H1 (cell line): ENCODE measurements at regions not wholly inside any gene's neighbourhood (a gene's known extent, or its start where the extent isn't known, plus 50 kb on each side); places are given as distances from the start of the nearest gene placed in this dataset.
"Not testable (repeated sequence)": the region's sequence is repeated elsewhere in the genome, so short reads cannot be mapped to it uniquely, and the experiment has no call there.

Experiments used
- CTCF ChIA-PET: fragments of 300-600 bp; sonication (Branson Sonifier 250); formaldehyde crosslinking; loops from one replicate; lab custom pipeline; 2021; ENCODE audit not compliant: partially characterized antibody; lab: Charles Lee
- POLR2A ChIA-PET: fragments of 300-600 bp; sonication (Branson Sonifier 250); formaldehyde crosslinking; loops from one replicate; lab custom pipeline; 2021; ENCODE audit warnings: inconsistent platforms; ENCODE audit not compliant: partially characterized antibody; lab: Charles Lee
- DNase-seq, 2 experiments: peaks; one replicate each; pipeline versions ENCODE4 v3.0.0 to v3.0.0-alpha.2; 2010 to 2022; ENCODE audit warnings: low spot score in 2 of 2, low read depth in 1 of 2, mixed read lengths in 1 of 2
- FAIRE-seq: peaks from 2 replicates; lab custom pipeline; 2011; peaks lifted over from hg19 to GRCh38; lab: Jason Lieb, UNC
- H2AFZ ChIP-seq: 2 replicates; pipeline ENCODE4 v1.8.1; 2012; ENCODE audit warnings: low read length, inconsistent platforms
- H2AK5ac ChIP-seq: 2 replicates; pipeline ENCODE4 v1.6.1; 2013; ENCODE audit warnings: low read depth, low read length
- H2BK120ac ChIP-seq: replicated peaks from 2 replicates; pipeline ENCODE3; 2013; ENCODE audit warnings: low read depth, low read length, inconsistent platforms
- H2BK12ac ChIP-seq: 2 replicates; pipeline ENCODE4 v1.6.1; 2013; ENCODE audit warnings: low read depth, low read length
- H2BK15ac ChIP-seq: 2 replicates; pipeline ENCODE4 v1.6.1; 2013; ENCODE audit warnings: low read length
- H2BK20ac ChIP-seq: 2 replicates; pipeline ENCODE4 v1.6.1; 2013; ENCODE audit warnings: low read length
- H2BK5ac ChIP-seq: 2 replicates; pipeline ENCODE4 v1.6.1; 2013; ENCODE audit warnings: low read depth, low read length
- H3K14ac ChIP-seq: 2 replicates; pipeline ENCODE4 v1.6.1; 2013; ENCODE audit warnings: inconsistent platforms; ENCODE audit not compliant: insufficient read length
- H3K18ac ChIP-seq: 2 replicates; pipeline ENCODE4 v1.6.1; 2013; ENCODE audit warnings: low read length; ENCODE audit errors: extremely low read depth
- H3K23ac ChIP-seq: 2 replicates; pipeline ENCODE4 v1.6.1; 2013; ENCODE audit warnings: inconsistent platforms; ENCODE audit not compliant: insufficient read length
- H3K23me2 ChIP-seq: 2 replicates; pipeline ENCODE4 v1.6.1; 2013; ENCODE audit warnings: low read depth, low read length
- H3K27ac ChIP-seq: 2 replicates; pipeline ENCODE4 v1.6.1; 2011; ENCODE audit warnings: low read depth, low read length, inconsistent platforms
- H3K27me3 ChIP-seq, 4 experiments: replicated peaks in 1 of 4; 1 replicate in 1 of 4; 2 replicates in 3 of 4; pipeline versions ENCODE4 v1.6.1 to v1.8.1; 2011 to 2013; ENCODE audit warnings: low read length in 3 of 4, mild to moderate bottlenecking in 3 of 4, inconsistent platforms in 2 of 4, mixed read lengths in 2 of 4, moderate library complexity in 1 of 4; ENCODE audit not compliant: control insufficient read depth in 3 of 4, insufficient read depth in 3 of 4; ENCODE audit errors: extremely low read depth in 1 of 4
- H3K36me3 ChIP-seq, 4 experiments: 2 replicates each; pipeline versions ENCODE4 v1.6.1 to v1.8.1; 2011 to 2013; ENCODE audit warnings: mild to moderate bottlenecking in 4 of 4, low read length in 3 of 4, moderate library complexity in 2 of 4, control low read depth in 1 of 4, inconsistent platforms in 1 of 4; ENCODE audit not compliant: insufficient read depth in 4 of 4, control insufficient read depth in 2 of 4
- H3K4ac ChIP-seq: replicated peaks from 2 replicates; pipeline ENCODE3; 2013; ENCODE audit warnings: low read length, low read depth, mixed read lengths, inconsistent platforms; ENCODE audit not compliant: insufficient read length
- H3K4me1 ChIP-seq, 4 experiments: replicated peaks in 1 of 4; 1 replicate in 1 of 4; 2 replicates in 3 of 4; pipeline versions ENCODE4 v1.6.1 to v1.8.1; 2011 to 2013; ENCODE audit warnings: low read length in 3 of 4, inconsistent platforms in 2 of 4, mixed read lengths in 1 of 4; ENCODE audit not compliant: insufficient read depth in 4 of 4, control insufficient read depth in 3 of 4
- H3K4me2 ChIP-seq, 2 experiments: 2 replicates each; pipeline versions ENCODE4 v1.6.1 to v1.8.1; 2011 to 2013; ENCODE audit warnings: low read depth in 2 of 2, low read length in 2 of 2, control low read depth in 1 of 2, inconsistent platforms in 1 of 2, mild to moderate bottlenecking in 1 of 2; ENCODE audit not compliant: insufficient read depth in 1 of 2
- H3K4me3 ChIP-seq, 4 experiments: fragments of 200-600, 300-600 bp in 1 of 4; sonication (generic), shearing (Covaris generic), sonication (Bioruptor Twin) in 1 of 4; 2 replicates each; pipeline versions ENCODE4 v1.5.1 to v1.8.1; 2011 to 2016; ENCODE audit warnings: low read length in 4 of 4, low read depth in 3 of 4, control low read depth in 2 of 4, inconsistent platforms in 2 of 4, mild to moderate bottlenecking in 2 of 4, mixed read lengths in 1 of 4, moderate library complexity in 1 of 4; ENCODE audit not compliant: insufficient read depth in 2 of 4; ENCODE audit errors: extremely low read depth in 1 of 4
- H3K56ac ChIP-seq: replicated peaks from 2 replicates; pipeline ENCODE3; 2013; ENCODE audit warnings: low read depth, mild to moderate bottlenecking, mixed read lengths, low read length, inconsistent platforms; ENCODE audit not compliant: insufficient read length
- H3K79me1 ChIP-seq: 2 replicates; pipeline ENCODE4 v1.6.1; 2013; ENCODE audit warnings: low read depth, low read length, control low read depth
- H3K79me2 ChIP-seq, 2 experiments: 2 replicates each; pipeline versions ENCODE4 v1.6.1 to v1.8.1; 2012 to 2013; ENCODE audit warnings: low read length in 2 of 2, mild to moderate bottlenecking in 2 of 2, inconsistent platforms in 1 of 2; ENCODE audit not compliant: insufficient read depth in 2 of 2, control insufficient read depth in 1 of 2
- H3K9ac ChIP-seq, 4 experiments: replicated peaks in 1 of 4; 1 replicate in 1 of 4; 2 replicates in 3 of 4; pipeline versions ENCODE4 v1.6.1 to v1.8.1; 2011 to 2013; ENCODE audit warnings: low read depth in 3 of 4, low read length in 3 of 4, control low read depth in 2 of 4, mild to moderate bottlenecking in 2 of 4, moderate library complexity in 2 of 4, inconsistent platforms in 1 of 4; ENCODE audit errors: extremely low read depth in 1 of 4
- H3K9me3 ChIP-seq, 2 experiments: 2 replicates each; pipeline versions ENCODE4 v1.6.1 to v1.8.1; 2012 to 2013; ENCODE audit warnings: mild to moderate bottlenecking in 2 of 2, moderate library complexity in 2 of 2, control low read depth in 1 of 2, inconsistent platforms in 1 of 2, low read depth in 1 of 2, low read length in 1 of 2, mixed read lengths in 1 of 2; ENCODE audit not compliant: insufficient read depth in 2 of 2
- H4K20me1 ChIP-seq, 2 experiments: replicated peaks in 1 of 2; 2 replicates each; pipeline versions ENCODE3 to v1.8.1; 2011 to 2013; ENCODE audit warnings: inconsistent platforms in 2 of 2, low read length in 2 of 2, mild to moderate bottlenecking in 1 of 2; ENCODE audit not compliant: insufficient read depth in 2 of 2, control insufficient read depth in 1 of 2
- H4K5ac ChIP-seq: 2 replicates; pipeline ENCODE4 v1.6.1; 2013; ENCODE audit warnings: low read length, low read depth, mixed read lengths, inconsistent platforms; ENCODE audit not compliant: insufficient read length
- H4K8ac ChIP-seq: 2 replicates; pipeline ENCODE4 v1.8.0; 2013; ENCODE audit warnings: mild to moderate bottlenecking, moderate library complexity, low read length, inconsistent platforms; ENCODE audit not compliant: insufficient read depth; ENCODE audit errors: extremely low read depth
- H4K91ac ChIP-seq: replicated peaks from 2 replicates; pipeline ENCODE3; 2013; ENCODE audit warnings: low read length, mixed read lengths, inconsistent platforms; ENCODE audit not compliant: insufficient read length
- WGBS, 2 experiments: shearing (Covaris generic) in 1 of 2; methylation state at CpG; one replicate each; pipeline versions ENCODE4 v1.1.6 to v1.1.7; 2013 to 2015; ENCODE audit warnings: low lambda C conversion rate in 2 of 2, mixed read lengths in 2 of 2, inconsistent platforms in 1 of 2, low coverage in 1 of 2, missing lambda C conversion rate in 1 of 2; ENCODE audit not compliant: insufficient replicate concordance in 2 of 2, insufficient coverage in 1 of 2, insufficient read length in 1 of 2; ENCODE audit errors: extremely low coverage in 1 of 2, missing lambda C conversion rate in 1 of 2; 5-methylcytosine and 5-hydroxymethylcytosine counted together
- TF ChIP-seq, protein P1 (sequence below), 3 experiments: IDR thresholded peaks; 1 replicate in 2 of 3; 2 replicates in 1 of 3; pipeline versions ENCODE4 v1.5.1 to v1.6.1; 2011; ENCODE audit warnings: low read length in 3 of 3, mild to moderate bottlenecking in 3 of 3, inconsistent platforms in 2 of 3, low read depth in 1 of 3, moderate library complexity in 1 of 3; ENCODE audit not compliant: insufficient read depth in 1 of 3; ENCODE audit errors: control extremely low read depth in 1 of 3

DNA sequence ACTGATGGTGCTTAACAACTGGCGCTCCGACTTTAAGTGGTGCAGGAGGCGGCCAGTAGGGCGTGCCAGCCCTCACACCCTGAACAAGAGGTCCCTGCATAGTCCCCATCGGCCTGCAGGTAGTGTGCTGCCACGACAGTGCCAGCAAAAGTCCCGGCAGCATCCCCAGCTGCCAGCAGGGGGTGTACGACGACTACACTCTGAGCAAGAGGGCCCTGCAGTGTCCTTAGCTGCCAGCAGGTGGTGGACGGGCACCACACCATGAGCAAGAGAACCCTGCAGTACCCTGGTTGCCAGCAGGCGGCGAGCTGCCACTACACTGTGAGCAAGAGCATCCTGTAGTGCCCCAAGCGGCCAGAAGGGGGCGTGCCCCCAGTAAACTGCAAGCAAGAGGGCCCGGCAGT, 53.5 kb upstream of the DUX4 start:
- H3K79me2 ChIP-seq, H4K8ac ChIP-seq, POLR2A ChIA-PET, H3K9ac ChIP-seq, DNase-seq, CTCF ChIA-PET, H3K36me3 ChIP-seq, H4K91ac ChIP-seq, H3K56ac ChIP-seq, H3K4me2 ChIP-seq, H3K27me3 ChIP-seq, H2BK12ac ChIP-seq, H3K79me1 ChIP-seq, H3K27ac ChIP-seq, H4K20me1 ChIP-seq, H2BK20ac ChIP-seq, H3K4ac ChIP-seq, H4K5ac ChIP-seq, H3K23ac ChIP-seq, H2AFZ ChIP-seq, H3K4me3 ChIP-seq, H2AK5ac ChIP-seq, H3K14ac ChIP-seq, H2BK15ac ChIP-seq, FAIRE-seq, H3K18ac ChIP-seq, H3K4me1 ChIP-seq, H3K23me2 ChIP-seq, H2BK120ac ChIP-seq, H2BK5ac ChIP-seq: not testable (repeated sequence)
- 79% methylated on average over 9 of the region's 15 CpGs; no CpG with 5 or more reads in 1 of the 2 experiments for WGBS, 2 experiments
- H3K9me3 ChIP-seq, result peaks cover 2 to 28% of the 10 kb centered on the region in 2 experiments; a peak in 3 of 4 replicates
- TF ChIP-seq, protein P1, sequence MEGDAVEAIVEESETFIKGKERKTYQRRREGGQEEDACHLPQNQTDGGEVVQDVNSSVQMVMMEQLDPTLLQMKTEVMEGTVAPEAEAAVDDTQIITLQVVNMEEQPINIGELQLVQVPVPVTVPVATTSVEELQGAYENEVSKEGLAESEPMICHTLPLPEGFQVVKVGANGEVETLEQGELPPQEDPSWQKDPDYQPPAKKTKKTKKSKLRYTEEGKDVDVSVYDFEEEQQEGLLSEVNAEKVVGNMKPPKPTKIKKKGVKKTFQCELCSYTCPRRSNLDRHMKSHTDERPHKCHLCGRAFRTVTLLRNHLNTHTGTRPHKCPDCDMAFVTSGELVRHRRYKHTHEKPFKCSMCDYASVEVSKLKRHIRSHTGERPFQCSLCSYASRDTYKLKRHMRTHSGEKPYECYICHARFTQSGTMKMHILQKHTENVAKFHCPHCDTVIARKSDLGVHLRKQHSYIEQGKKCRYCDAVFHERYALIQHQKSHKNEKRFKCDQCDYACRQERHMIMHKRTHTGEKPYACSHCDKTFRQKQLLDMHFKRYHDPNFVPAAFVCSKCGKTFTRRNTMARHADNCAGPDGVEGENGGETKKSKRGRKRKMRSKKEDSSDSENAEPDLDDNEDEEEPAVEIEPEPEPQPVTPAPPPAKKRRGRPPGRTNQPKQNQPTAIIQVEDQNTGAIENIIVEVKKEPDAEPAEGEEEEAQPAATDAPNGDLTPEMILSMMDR (IDR thresholded peaks at IDR 0.05; ENCODE audit: control extremely low read depth in 1 of 3, insufficient read depth in 1 of 3, low read depth in 1 of 3, low read length in 3 of 3), result peak in 2 of 3 experiments; percentile 4 to 28; a peak in 3 of 4 replicates
